Activated naive CD8-positive, alpha-beta T cell treated with anti-CD3 and anti-CD28 coated beads, Interleukin-2, amount 10 ng/mL, durations not matched to agents 7 days and 5 days (primary cell): ENCODE measurements at regions not wholly inside any gene's neighbourhood (a gene's known extent, or its start where the extent isn't known, plus 50 kb on each side); places are given as distances from the start of the nearest gene placed in this dataset.
"Not testable (repeated sequence)": the region's sequence is repeated elsewhere in the genome, so short reads cannot be mapped to it uniquely, and the experiment has no call there.

Source experiments
- ATAC-seq: fragments of 150-1000 bp; cut with Tn5 transposase; one replicate; pipeline ENCODE4 v1.10.0; 2021; ENCODE audit warnings: low read depth, moderate library complexity
- POLR2A ChIA-PET: fragments of 350-600 bp; sonication (Branson Sonifier 250); formaldehyde crosslinking; loops from one replicate; lab custom pipeline; 2021; ENCODE audit warnings: antibody characterized with exemption; lab: Charles Lee
- DNase-seq: peaks from one replicate; pipeline ENCODE4 v3.0.0; 2021
- H3K27ac Mint-ChIP-seq: one replicate; pipeline ENCODE4 v1.8.0; 2022; ENCODE audit warnings: mild to moderate bottlenecking, mixed read lengths
- H3K27me3 Mint-ChIP-seq: one replicate; pipeline ENCODE4 v1.8.0; 2022; ENCODE audit warnings: mild to moderate bottlenecking, moderate library complexity, mixed read lengths
- H3K36me3 Mint-ChIP-seq: one replicate; pipeline ENCODE4 v1.8.0; 2021; ENCODE audit warnings: mild to moderate bottlenecking, mixed read lengths
- H3K4me1 Mint-ChIP-seq: one replicate; pipeline ENCODE4 v1.8.0; 2021; ENCODE audit warnings: mixed read lengths
- H3K4me3 Mint-ChIP-seq: one replicate; pipeline ENCODE4 v1.8.0; 2022; ENCODE audit warnings: mild to moderate bottlenecking, moderate library complexity, mixed read lengths
- H3K9me3 Mint-ChIP-seq: one replicate; pipeline ENCODE4 v1.8.0; 2021; ENCODE audit warnings: mixed read lengths

- ATAC-seq, result no peak
Observed at GRCh38 chr22:47407461-47408025, 645.1 kb downstream of the TBC1D22A start.

DNA sequence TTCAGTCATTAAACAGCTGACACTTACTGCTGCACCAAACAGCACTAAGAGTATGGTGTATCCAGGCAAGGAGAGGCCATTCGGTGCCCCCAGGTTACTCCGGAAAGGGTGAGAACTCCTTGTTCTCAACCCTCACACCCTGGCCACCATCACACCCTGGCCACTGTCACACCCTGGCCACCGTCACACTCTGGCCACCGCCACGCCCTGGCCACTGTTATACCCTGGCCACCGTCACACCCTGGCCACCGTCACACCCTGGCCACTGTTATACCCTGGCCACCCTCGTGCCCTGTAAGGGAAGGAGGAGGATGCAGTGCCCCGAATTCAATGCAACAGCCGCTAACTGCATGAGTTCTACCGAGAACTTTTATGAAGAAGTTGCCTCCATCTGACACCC lies 644.4 kb downstream of the TBC1D22A start:
- no peak overlapping the region for H3K27ac Mint-ChIP-seq
- POLR2A ChIA-PET, result no interaction called here
- no peaks in the 10 kb centered on the region for H3K9me3 Mint-ChIP-seq
- H3K4me3 Mint-ChIP-seq, result no peak overlapping the region
- ATAC-seq, result no peak
- DNase-seq, result no peak
- H3K27me3 Mint-ChIP-seq, result no peaks in the 10 kb centered on the region
- H3K36me3 Mint-ChIP-seq, result no peaks in the 10 kb centered on the region
- H3K4me1 Mint-ChIP-seq, result no peaks in the 10 kb centered on the region

More at GRCh38 chr22:47407461-47408025, 645.1 kb downstream of the TBC1D22A start:
- Mint-ChIP-seq H3K9me3 (no peaks in the 10 kb centered on the region), H3K27ac (no peak overlapping the region), H3K4me1 (no peaks in the 10 kb centered on the region), H3K36me3 (no peaks in the 10 kb centered on the region), H3K27me3 (no peaks in the 10 kb centered on the region), H3K4me3 (no peak overlapping the region)
- DNase-seq, result no peak
- POLR2A ChIA-PET, result no interaction called here

- H3K36me3 Mint-ChIP-seq, result no peaks in the 10 kb centered on the region
- no peak overlapping the region for H3K27ac Mint-ChIP-seq
- POLR2A ChIA-PET, result no interaction called here
- ATAC-seq (no peak), DNase-seq (no peak)
- H3K4me3 Mint-ChIP-seq, result no peak overlapping the region
- no peaks in the 10 kb centered on the region for H3K9me3 Mint-ChIP-seq
- H3K4me1 Mint-ChIP-seq, result no peaks in the 10 kb centered on the region
- no peaks in the 10 kb centered on the region for H3K27me3 Mint-ChIP-seq
Observed at GRCh38 chr22:47406180-47406834, 643.9 kb downstream of the TBC1D22A start.

GRCh38 chr22:47405222-47405621 lies 642.8 kb downstream of the TBC1D22A start:
- H3K9me3 Mint-ChIP-seq, H3K27me3 Mint-ChIP-seq, H3K4me3 Mint-ChIP-seq, H3K36me3 Mint-ChIP-seq, H3K27ac Mint-ChIP-seq, H3K4me1 Mint-ChIP-seq, ATAC-seq, DNase-seq, POLR2A ChIA-PET: not testable (repeated sequence)

GRCh38 chr22:47402876-47403525 lies 640.6 kb downstream of the TBC1D22A start:
- Mint-ChIP-seq H3K27me3 (no peaks in the 10 kb centered on the region), H3K27ac (no peak overlapping the region), H3K9me3 (no peaks in the 10 kb centered on the region), H3K36me3 (no peaks in the 10 kb centered on the region), H3K4me1 (no peaks in the 10 kb centered on the region), H3K4me3 (no peak overlapping the region)
- no peak for DNase-seq
- no peak for ATAC-seq
- POLR2A ChIA-PET, result no interaction called here

- Mint-ChIP-seq H3K36me3 (no peaks in the 10 kb centered on the region), H3K4me3 (no peak overlapping the region), H3K27me3 (no peaks in the 10 kb centered on the region), H3K9me3 (no peaks in the 10 kb centered on the region), H3K27ac (no peak overlapping the region), H3K4me1 (no peaks in the 10 kb centered on the region)
- ATAC-seq (no peak), DNase-seq (no peak)
- POLR2A ChIA-PET, result no interaction called here
Observed at GRCh38 chr22:47401976-47402770, 639.7 kb downstream of the TBC1D22A start.

- no peak overlapping the region for H3K4me3 Mint-ChIP-seq
- H3K4me1 Mint-ChIP-seq, result no peaks in the 10 kb centered on the region
- no peaks in the 10 kb centered on the region for H3K36me3 Mint-ChIP-seq
- DNase-seq (no peak), ATAC-seq (no peak)
- POLR2A ChIA-PET, result no interaction called here
- no peaks in the 10 kb centered on the region for H3K9me3 Mint-ChIP-seq
- no peaks in the 10 kb centered on the region for H3K27me3 Mint-ChIP-seq
- no peak overlapping the region for H3K27ac Mint-ChIP-seq
Observed at GRCh38 chr22:47401592-47401898, 639.1 kb downstream of the TBC1D22A start.

DNA sequence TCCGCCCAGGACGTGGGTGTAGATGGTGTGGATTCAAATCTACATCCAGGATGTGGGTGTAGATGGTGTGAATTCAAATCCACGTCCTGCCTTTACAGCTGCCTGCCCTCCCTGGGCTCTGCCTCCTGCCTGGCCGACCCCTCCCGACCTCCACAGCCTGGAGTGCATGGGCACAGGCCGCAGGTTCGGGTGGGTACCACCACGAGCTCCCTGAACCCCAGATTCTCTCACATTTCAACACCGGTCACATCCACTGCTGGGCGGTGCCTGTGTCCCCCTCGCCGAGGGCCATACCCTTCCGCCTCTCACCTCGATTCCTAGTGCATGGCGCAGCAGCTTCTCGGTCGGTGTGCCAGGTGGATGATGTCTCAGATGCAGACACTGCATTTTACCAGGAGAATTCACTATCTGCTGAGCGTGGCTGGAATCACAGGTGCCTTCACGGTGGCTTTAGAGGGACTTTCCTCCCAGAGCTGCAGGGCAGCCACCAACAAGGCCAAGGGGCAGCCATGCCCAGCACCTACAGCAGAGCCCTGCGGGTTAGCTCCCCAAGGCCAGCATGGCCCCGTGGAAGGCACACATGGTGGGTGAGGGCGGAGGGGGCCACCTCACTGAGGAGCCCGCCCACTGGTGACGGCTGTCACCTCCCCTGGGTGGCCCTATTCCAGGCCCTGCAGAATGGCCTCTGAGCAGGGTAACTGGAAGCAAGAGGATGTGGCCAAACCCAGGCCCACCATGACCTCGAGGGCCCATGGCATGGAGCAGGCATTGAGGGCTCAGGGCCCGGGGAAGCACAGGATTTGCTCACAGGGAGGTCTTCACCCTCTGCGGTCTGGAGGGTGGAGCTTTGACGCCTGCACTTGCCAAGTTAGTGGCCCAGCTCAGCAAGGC lies 638.5 kb downstream of the TBC1D22A start:
- Mint-ChIP-seq H3K27me3 (no peaks in the 10 kb centered on the region), H3K27ac (no peak overlapping the region), H3K9me3 (no peaks in the 10 kb centered on the region), H3K4me1 (no peaks in the 10 kb centered on the region), H3K4me3 (no peak overlapping the region), H3K36me3 (no peaks in the 10 kb centered on the region)
- DNase-seq (no peak), ATAC-seq (no peak)
- POLR2A ChIA-PET, result no interaction called here

- H3K27me3 Mint-ChIP-seq, H3K4me3 Mint-ChIP-seq, H3K36me3 Mint-ChIP-seq, POLR2A ChIA-PET, H3K27ac Mint-ChIP-seq, ATAC-seq, DNase-seq, H3K9me3 Mint-ChIP-seq, H3K4me1 Mint-ChIP-seq: not testable (repeated sequence)
Observed at GRCh38 chr22:47400131-47400530, 637.7 kb downstream of the TBC1D22A start.

DNA sequence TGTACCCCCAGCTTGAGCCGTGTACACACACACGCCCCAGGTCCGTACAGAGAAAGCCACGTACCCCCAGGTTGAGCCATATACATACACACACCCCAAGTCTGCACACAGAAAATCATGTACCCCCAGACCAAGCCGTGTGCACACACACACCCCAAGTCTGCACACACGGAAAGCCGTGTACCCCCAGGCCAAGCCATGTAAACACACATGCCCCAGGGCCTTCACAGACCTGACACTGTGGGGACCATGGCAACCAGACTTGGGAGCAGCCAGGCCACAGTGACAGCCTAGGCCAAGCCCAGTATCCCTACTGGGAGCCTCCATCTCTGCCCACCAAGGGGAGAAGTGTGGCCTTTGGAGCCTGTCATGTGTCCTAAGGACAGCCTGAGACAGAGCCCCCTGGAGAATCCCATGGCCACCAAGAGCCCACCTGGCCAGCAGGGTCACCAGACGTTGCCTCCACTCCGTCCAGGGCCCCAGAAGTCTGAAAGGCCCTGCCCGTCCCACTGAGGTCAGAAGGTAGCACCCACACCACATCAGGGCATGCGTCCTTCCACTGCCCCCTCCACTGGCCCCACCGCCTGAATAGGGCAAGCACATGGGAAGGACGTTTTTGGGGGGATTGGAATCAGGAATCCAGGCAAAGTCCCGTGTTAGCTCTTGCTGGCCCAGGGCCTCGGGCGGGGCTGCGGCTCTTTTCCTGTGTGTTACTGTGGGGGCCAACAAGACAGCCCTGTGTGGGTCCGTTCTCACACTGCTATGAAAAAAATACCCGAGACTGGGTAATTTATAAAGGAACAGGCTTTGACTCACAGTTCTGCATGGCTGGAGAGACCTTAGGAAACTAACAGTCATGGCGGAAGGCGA lies 636.7 kb downstream of the TBC1D22A start:
- H3K9me3 Mint-ChIP-seq, result no peaks in the 10 kb centered on the region
- H3K27ac Mint-ChIP-seq, result no peak overlapping the region
- no peaks in the 10 kb centered on the region for H3K27me3 Mint-ChIP-seq
- DNase-seq, result no peak
- H3K36me3 Mint-ChIP-seq, result no peaks in the 10 kb centered on the region
- no peaks in the 10 kb centered on the region for H3K4me1 Mint-ChIP-seq
- H3K4me3 Mint-ChIP-seq, result no peak overlapping the region
- POLR2A ChIA-PET, result no interaction called here
- no peak for ATAC-seq

GRCh38 chr22:47398491-47398890 lies 636.0 kb downstream of the TBC1D22A start:
- H3K4me1 Mint-ChIP-seq, result no peaks in the 10 kb centered on the region
- no peaks in the 10 kb centered on the region for H3K36me3 Mint-ChIP-seq
- no peaks in the 10 kb centered on the region for H3K27me3 Mint-ChIP-seq
- no peak overlapping the region for H3K4me3 Mint-ChIP-seq
- POLR2A ChIA-PET, result no interaction called here
- no peak for DNase-seq
- no peak for ATAC-seq
- no peaks in the 10 kb centered on the region for H3K9me3 Mint-ChIP-seq
- no peak overlapping the region for H3K27ac Mint-ChIP-seq

DNA sequence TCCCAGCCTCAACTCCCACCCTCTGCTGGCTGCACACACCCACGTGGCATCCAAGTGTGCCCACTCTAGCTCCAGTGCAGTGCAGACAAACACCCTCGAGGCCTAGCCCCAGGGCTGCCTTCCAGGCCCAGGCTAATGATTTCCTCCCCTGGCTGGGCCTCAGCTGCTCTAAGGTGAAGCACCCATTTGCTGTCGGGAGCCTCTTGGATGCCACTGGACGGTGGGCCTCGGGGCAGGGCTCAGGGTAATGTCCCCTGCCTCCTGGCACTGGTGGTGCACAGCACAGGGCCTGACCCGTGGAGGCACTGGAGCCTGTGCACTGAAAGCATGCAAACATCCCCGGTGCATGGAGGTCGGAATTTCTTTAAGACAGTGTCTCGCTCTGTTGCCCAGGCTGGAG lies 635.2 kb downstream of the TBC1D22A start:
- ATAC-seq, result no peak
- no peaks in the 10 kb centered on the region for H3K4me1 Mint-ChIP-seq
- no peaks in the 10 kb centered on the region for H3K27me3 Mint-ChIP-seq
- DNase-seq, result no peak
- POLR2A ChIA-PET, result no interaction called here
- H3K9me3 Mint-ChIP-seq, result no peaks in the 10 kb centered on the region
- no peak overlapping the region for H3K4me3 Mint-ChIP-seq
- H3K27ac Mint-ChIP-seq, result no peak overlapping the region
- H3K36me3 Mint-ChIP-seq, result no peaks in the 10 kb centered on the region
